Amniotic epithelial cell (primary cell): ENCODE measurements at regions not wholly inside any gene's neighbourhood (a gene's known extent, or its start where the extent isn't known, plus 50 kb on each side); places are given as distances from the start of the nearest gene placed in this dataset.
"Not testable (repeated sequence)": the region's sequence is repeated elsewhere in the genome, so short reads cannot be mapped to it uniquely, and the experiment has no call there.

ENCODE experiments used
- DNase-seq: peaks from one replicate; pipeline ENCODE4 v3.0.0-alpha.2; 2010; ENCODE audit warnings: low read depth

- no peak for DNase-seq
Measured at GRCh38 chr11:101292661-101293240, 163.1 kb upstream of the PGR start.

DNA sequence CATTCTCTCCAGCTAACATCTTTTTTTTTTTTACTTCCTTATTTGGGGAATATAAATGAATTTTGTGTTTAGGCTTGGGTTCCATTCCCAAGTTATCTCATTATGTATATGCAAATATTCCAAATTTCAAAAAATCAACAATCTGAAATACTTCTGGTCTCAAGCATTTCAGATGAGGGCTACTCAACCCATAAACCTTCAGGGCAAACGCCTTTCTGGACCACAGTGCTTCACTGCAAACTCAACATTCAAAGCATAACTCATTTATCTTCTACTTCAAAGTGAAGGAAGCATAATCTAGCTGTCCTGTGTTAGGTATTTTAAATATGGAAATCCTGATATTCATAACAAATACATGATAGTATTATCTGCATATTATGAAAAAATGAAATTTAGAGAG is 161.7 kb upstream of the PGR start:
- no peak for DNase-seq

- no peak for DNase-seq
Measured at GRCh38 chr11:101288392-101288791, 158.8 kb upstream of the PGR start.

GRCh38 chr11:101279728-101280127 is 150.1 kb upstream of the PGR start:
- DNase-seq, result no peak

DNA sequence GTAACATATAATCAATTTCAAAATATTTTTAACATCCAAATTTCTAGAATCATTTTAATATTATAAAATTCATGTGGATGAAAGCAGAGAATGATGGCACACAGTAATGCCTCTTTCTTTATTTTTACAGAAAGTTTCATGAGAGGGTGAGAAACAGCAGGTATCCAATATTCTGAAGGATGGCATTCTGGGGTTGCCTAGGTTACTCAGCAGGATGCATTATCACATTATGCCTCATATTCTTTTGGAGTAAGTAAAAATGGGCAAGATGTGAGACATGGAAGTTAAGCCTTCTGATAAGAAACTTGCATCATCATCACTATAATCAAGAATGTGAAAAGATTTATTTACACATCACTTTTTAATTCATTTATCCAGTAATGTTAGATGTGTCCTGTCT is 148.7 kb upstream of the PGR start:
- no peak for DNase-seq

DNA sequence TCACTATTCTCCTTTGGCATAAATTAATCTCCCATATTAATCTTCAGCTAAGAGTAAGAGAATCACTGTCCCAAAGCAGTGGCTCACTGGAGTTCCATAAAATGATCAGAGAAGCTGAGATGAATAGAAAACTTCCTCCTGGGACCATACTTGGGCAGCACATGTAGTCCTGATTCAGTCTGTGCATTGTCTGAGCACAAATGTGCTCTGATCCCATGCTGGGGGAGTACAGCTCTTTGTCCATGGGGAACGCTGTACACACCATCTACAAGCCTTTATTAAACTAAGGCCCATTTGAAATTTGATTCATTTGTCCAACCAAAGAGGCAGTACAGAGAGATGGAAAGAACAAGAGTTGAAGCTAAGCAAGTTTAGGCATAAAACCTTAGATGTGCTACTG is 147.4 kb upstream of the PGR start:
- DNase-seq, result no peak

- DNase-seq, result no peak
Measured at GRCh38 chr11:101269990-101270660, 140.5 kb upstream of the PGR start.

DNA sequence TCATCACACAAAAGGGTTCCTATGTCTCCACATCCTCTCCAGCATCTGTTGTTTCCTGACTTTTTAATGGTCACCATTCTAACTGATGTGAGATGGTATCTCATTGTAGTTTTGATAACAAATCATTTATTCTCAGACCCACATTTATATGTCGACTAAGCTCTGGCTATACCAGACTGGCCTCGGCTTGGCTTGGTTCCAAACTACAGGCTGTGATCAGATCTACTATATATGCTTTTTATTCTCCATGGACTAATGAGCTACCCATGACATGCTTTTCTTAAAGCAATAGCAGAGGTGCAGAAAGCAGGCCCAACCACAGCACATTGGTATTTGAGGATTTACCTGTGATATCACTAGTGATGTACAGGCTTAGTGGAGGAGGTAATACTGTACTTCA is 139.8 kb upstream of the PGR start:
- DNase-seq, result no peak

- DNase-seq, result no peak
Measured at GRCh38 chr11:101267654-101268053, 138.0 kb upstream of the PGR start.

DNA sequence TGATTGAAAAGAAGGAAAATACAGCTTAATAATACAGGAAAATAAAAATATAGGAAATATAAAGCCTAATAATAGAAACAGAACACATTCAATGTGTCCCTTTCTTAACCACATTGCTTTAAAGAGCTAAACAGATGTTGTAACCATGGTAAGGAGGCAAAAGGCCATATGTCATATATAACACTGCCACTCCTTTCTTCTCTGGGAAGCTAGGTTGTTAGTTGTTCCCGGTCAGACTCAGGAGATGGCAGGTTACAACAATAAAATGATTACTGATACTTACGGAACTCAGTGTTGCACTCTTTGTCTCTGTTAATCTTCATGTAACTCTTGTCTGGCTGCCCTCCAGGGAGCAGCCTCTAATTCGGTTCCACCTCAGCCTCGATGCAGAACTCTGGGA is 134.7 kb upstream of the PGR start:
- DNase-seq, result no peak

DNA sequence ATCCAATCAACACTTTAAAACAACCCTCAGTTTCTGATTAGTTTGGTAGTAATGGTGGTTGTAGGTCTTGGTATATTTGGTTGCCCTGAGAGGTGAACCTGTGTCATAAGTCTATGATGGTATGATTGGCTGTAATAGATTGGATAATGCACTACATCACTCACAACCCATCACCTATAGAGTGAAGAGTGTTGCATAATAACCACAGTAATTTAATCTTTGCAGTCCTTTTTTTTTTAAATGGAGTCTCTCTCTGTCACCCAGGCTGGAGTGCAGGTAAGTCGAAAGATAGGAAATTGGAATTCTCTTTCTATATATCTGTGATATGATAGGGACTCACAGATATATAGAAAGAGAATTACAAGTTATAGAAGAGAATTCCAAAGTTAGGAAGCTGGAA is 133.4 kb upstream of the PGR start:
- no peak for DNase-seq

- DNase-seq, result no peak
Measured at GRCh38 chr11:101262258-101262657, 132.6 kb upstream of the PGR start.

DNA sequence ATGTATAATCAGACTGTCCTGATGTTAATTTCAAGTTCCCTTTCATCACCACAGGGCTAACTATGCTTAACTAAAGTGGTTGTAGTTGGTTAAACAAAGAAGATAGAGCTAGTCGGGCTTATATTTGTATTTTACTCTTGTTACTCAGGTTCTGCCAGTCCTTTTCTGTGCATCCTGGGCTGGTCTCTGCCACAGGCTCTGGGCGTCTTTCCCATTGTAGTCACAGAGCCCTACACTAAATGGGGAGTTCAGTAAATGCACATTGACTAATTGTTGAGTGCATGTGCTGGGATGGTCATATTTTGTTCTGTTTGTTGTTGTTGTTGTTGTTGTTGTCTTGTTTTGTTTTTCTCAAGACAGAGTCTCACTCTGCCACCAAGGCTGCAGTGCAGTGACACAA is 125.4 kb upstream of the PGR start:
- DNase-seq, result no peak

DNA sequence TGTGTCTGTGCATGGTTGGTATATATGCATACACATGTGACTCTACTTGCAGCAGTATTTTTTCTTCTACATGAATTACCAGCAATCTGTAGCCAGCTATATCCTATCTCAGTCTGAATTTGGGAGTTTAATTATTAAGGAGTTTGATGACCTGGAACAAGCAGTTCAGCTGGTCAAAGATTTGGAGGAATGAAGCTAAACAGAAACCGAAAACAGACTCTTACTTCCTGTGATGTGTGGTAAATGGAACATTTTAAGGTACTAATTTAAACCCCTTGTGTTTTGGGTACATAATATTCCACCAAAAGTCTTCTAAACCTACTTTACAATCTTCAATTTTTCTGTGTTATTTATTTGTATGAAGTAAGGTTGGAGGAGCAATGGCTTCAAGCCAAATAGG is 124.4 kb upstream of the PGR start:
- DNase-seq, result no peak

- not testable (repeated sequence) for DNase-seq
Measured at GRCh38 chr11:101245635-101246034, 116.0 kb upstream of the PGR start.

DNA sequence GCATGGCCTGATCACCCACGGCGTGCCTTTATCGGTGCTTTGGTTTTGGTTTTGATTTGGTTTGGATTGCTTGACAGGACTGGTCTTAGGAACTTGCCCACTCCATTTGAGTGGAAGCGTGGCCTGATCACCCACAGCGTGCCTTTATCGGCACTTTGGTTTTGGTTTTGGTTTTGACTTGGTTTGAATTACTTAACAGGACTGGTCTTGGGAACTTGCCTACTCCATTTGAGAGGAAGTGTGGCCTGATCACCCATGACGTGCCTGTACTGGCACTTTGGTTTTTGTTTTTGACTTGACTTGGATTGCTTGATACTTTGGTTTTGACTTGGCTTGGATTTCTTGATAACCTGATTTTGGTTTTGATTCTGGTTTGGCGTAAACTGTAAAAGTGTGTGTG is 115.5 kb upstream of the PGR start:
- DNase-seq, result not testable (repeated sequence)

DNA sequence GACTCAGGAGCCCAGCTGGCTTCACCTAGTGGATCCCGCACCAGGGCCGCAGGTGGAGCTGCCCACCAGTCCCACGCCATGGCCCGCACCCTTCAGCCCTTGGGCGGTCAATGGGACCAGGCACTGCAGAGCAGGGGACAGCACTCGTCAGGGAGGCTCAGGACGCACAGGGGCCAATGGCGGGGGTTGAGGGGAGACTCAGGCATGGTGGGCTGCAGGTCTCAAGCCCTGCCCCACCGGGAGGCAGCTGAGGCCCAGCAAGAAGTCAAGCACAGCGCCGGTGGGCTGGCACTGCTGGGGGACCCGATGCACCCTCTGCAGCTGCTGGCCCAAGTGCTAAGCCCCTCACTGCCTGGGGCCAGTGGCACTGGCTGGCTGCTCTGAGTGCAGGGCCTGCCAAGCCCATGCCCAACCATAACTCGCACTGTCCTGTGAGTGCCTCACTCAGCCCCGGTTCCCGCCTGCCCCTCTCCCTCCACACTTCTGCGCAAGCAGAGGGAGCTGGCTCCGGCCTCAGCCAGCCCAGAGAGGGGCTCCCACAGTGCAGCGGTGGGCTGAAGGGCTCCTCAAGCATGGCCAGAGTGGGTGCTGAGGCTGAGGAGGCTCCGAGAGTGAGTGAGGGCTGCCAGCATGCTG is 111.7 kb upstream of the PGR start:
- no peak for DNase-seq

DNA sequence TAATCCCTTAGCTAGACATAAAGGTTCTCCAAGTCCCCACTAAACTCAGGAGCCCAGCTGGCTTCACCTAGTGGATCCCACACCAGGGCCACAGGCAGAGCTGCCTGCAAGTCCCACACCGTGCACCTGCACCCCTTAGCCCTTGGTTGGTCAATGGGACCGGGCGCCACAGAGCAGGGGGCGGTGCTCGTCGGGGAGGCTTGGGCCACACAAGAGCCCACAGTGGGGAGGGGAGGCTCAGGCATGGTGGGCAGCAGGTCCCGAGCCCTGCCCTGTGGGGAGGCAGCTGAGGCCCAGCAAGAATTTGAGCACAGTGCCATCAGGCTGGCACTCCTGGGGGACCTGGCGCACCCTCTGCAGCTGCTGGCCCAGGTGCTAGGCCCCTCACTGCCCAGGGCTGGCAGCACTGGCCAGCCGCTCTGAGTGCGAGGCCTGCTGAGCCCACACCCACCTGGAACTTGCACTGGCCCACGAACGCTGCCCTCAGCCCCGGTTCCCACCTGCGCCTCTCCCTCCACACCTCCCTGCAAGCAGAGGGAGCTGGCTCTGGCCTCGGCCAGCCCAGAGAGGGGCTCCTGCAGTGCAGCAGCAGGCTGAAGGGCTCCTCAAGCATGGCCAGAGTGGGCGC is 101.7 kb upstream of the PGR start:
- DNase-seq, result not testable (repeated sequence)

DNA sequence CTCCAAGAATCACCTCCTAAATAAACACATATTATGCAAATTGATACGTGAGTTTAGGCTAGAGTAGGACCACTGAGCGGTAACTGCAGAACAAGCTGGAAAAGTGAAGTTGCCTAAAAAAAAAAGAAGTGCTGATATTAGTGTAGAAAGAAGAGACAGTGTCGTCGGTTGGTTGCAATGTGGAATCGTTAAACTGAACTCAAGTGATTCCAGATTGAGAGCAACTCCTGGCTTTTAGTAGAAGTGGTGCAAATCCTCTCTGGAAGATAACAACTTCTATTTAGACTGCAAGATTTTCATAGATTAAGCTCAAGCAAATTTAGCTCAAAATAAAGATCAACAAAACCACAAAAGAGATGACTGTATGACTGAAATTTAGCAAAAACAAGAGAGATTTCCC is 97.0 kb upstream of the PGR start:
- DNase-seq, result no peak

GRCh38 chr11:101224221-101224620 is 94.6 kb upstream of the PGR start:
- no peak for DNase-seq

DNA sequence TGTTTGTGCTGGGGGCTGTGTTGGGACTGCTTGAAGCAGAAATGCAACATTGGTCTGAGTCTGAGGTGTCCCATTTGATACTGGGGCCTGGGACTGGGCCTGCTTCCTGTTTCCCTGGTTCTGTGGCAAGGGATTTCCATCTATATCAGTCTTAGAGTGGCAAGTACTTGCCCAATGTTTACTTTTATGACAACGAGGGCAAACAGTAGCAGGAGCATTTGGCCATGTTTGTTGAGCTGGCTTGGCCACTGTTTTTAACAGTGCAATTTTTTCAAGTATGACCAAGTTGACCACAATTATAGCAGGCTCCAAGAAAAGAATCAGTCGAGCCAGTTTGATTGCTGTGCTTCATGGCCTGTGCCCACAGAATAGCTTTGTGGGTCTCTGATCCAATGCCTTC is 88.5 kb upstream of the PGR start:
- DNase-seq, result not testable (repeated sequence)

DNA sequence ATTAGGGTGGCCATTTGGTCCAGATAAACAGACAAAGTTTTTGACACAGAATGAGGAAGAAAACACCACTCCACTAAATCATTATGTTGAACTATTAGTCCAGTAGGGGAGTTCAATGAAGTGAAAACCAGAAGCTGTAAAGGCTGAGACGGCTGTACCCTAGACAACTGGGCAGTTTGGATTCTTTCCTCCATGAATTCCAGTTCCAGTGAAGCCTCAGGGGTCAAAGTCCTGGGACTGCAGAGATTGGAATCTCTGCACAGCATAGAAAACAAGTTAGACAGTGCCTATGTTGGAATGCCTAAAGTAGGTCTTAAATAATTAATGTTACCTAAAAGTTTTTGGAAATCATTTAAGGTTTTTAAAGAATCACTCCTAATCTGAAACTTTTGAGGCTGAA is 86.5 kb upstream of the PGR start:
- not testable (repeated sequence) for DNase-seq

DNA sequence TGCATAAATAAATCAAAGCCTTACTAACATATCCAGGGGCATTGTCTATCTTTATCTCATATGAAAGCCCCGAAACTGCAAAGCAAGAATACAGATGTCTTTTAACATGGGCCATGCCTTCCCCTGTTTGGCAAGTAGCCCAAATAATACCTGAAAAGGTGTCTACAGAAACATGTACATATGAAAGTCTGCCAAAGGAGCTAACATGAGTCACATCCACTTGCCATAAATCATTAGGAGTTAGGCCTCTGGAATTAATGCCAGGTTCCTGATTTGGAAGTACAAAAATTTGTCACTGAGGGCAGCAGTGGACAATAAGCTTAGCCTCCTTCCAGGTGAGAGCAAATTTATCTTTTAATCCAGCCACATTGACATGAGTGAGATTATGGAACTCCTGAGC is 85.5 kb upstream of the PGR start:
- DNase-seq, result no peak
